Esophagus mucosa (tissue), 1 donor: ENCODE measurements at regions not wholly inside any gene's neighbourhood (a gene's known extent, or its start where the extent isn't known, plus 50 kb on each side); places are given as distances from the start of the nearest gene placed in this dataset.
A peak's percentile ranks its signal among the peaks of the same experiment; 100 is the strongest.
"Not testable (repeated sequence)": the region's sequence is repeated elsewhere in the genome, so short reads cannot be mapped to it uniquely, and the experiment has no call there.

ENCODE experiments used
- ATAC-seq: fragments of 200-7000 bp; cut with Tn5 transposase; one replicate; pipeline ENCODE4 v1.9.1; 2020
- donor health status: DM: yes; HTN: yes; CAD: no.

DNA sequence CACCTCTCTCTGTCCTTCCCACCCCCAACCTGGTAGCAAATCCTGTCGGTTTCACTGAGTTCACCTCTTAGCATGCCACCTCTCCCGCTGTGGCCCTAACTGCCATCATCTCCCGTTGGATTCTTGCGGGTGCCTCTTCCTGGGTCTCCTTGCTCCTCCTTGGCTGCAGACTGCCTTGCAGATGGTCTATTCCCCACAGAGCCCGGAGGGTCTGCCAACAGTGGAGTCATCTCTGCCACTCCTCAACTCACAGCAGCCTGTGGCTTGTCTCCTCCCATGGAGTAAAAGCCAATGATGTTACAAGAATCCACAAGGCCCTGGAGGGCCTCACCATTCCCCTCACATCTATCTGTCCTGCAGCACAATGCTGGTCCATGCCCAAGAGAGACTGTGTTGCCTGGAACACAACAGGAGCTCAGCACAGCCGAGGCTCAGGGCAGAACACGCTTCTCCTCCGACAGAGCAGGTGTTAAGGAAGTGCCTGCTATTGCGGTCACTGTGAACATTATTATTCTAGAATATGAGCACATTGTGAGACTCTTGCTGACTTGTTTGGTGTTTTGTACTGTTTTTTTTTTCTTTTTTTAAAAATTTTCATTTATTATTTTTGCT, 241.8 kb upstream of the SULF2 start:
- ATAC-seq: no peak

DNA sequence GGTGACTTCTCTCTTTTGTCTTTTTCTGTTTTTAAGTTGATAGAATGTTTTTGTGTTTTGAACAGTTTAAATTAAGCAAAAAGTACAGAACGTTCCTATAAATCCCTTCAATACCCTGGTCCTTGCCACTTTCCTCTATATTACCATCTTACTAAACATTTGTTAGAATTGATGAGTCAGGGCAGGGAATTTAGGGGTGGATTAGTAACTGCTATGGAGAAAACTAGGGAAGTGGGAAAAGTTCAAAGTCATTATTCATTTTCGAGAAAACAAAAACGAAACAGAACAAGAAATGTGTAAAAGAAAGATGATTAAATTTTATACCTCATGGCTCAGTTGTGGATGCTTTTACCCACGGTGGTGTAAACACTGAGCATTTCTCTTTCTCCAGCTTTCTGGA, 240.4 kb upstream of the SULF2 start:
- ATAC-seq: peak; percentile 39

DNA sequence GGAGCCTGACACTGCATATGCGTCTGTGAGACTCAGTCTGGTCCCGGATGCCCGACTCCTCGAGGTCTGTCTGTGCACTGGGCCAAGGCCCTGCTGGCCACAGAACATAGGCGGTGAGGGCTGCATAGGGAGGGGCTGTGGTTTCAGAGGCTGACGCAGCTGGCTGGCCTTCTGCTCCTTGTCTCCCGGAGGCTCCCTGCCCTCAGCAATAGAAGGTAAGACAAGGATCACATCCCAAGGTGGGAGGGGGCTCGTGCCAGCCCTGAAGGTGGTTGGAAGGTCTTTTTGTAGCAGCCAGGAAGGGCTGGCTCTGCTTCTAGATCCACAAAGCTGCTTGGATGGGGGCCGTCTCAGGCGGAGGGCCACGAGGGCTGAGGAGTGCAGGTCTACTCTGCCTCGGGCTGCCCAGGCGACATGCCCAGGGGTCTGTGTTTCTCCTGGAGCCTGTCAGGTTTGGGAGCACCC, 239.8 kb upstream of the SULF2 start:
- peak; percentile 65 for ATAC-seq

DNA sequence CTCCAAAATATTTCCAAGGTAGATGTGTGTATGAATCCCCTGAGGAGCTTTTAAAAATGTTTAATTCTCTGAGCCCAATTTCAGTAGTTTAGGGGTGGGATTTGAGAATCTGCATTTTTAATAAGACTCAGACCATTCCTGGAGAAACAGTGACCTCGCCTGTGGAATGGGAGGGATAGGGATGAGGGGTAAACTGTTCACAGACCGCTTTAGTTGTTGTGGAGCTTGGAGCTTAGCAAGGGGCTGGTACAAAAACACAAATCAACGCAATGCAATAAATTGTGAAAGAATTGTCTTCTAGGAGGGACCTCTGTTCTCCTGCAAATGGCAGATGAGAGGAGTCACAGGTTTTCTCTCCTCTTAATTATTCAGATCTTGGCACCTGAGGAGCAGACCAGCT, 239.3 kb upstream of the SULF2 start:
- ATAC-seq: no peak

DNA sequence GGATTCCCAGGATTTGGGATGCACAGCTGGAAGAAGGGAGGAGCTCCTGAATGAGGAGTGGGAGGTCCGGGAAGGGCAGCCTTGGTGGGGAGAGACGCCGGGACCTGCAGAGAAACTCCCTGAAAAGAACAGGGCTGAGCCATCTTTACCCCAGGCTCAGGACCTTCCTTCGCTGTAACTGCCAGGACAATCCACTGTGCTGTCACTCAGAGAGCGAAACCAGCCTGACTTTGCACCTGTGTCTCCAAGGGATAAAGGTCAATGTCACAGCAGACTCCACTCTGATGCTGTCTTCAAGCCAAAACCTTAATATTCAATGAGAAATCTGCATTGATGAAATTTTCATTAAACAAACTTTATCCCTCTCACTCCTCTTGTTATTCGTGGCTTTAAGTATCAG, 235.4 kb upstream of the SULF2 start:
- not testable (repeated sequence) for ATAC-seq

DNA sequence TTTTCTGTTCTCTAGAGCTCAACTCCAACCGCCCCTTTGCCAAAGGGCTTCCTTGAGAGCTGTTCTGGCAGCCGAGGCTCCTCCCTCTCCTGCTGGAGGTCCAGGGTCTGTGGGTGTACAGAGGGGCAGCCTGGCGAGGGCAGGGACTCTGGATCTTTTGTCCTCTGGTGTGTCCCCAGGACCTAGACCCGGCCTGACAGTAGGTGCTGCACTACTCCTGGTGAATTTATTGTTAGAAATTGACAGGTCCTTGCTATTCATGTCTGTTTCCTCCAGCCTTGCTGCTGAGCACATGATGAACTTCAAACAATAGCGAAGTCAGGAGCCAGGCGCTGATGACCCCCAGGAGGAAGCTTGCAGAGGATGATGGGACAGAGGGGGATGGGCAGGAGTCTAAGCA, 234.7 kb upstream of the SULF2 start:
- ATAC-seq: no peak

DNA sequence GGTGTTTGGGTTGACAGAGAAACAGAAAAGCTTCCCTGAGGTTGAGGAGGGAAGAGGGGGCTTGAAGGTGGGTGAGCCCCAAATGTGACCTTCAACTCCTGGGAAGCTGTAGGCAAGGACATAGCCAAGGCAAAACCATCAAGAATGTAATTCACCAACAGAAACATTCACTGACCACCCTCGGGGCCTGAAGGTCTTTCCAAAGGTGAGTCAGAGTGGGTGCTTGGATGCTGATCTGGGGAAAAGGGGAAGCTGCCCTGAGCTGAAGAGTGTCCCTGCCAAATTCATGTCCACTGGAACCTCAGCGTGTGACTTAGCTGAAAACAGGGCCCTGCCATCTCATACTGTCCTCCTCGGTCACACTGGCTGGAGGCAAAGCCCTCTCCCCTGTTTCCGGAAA, 234.2 kb upstream of the SULF2 start:
- no peak for ATAC-seq

DNA sequence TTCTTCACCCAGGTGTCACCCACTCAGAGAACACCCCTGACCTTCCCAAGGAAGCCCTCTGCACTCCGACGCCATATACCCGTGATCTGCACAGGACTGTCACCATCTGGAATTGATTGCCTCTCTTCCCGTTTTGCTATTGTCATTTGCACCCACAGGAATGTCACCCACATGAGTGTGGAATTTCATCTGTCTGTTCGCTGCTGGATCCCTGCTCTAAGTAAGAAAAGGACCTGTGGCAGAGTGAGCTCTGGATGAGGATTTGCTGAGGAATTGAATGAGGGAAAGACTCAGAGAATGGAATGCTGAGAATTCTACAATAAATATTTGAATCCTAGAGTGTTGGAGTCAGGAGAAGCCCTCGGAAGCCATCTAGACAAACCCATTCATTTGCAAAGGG, 233.6 kb upstream of the SULF2 start:
- ATAC-seq: not testable (repeated sequence)

DNA sequence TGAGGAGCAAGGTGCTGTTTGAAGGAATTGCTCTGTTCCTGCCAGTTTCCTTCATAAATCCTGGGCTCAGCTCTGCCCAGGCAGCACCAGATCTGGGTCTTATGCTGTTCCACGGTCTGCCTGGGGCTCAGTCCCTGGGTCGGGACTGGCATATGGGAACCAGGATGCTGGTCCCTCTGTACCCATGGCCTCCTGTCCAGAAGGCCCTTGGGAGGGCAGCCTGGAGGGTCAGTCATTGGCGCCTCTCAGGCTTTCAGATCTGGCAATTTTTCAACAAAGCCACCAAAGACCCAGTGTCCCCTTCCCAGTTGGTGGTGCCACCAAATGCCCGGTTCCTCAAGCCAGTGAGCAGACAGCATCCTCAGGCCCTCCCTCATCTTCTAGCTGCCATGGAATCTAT, 232.7 kb upstream of the SULF2 start:
- no peak for ATAC-seq

DNA sequence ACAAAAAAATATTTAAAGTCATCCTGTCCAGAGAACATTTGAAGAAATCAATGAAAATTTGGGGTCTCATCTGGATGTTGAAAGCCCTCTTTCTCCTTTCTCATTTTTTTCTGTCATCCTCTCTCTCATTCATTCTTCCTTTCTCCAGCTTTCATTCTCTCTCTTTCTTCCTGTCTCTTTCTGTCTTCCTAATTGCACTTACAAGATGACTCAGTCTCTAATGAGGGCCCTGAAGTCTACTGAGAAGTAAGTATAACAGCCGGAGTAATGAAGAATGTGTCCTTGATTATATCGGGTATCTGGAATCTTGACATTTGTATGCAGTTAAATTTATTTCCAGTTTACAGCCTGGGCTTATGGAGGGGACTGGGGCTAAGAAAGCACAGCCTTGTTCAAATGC, 232.2 kb upstream of the SULF2 start:
- ATAC-seq: no peak

DNA sequence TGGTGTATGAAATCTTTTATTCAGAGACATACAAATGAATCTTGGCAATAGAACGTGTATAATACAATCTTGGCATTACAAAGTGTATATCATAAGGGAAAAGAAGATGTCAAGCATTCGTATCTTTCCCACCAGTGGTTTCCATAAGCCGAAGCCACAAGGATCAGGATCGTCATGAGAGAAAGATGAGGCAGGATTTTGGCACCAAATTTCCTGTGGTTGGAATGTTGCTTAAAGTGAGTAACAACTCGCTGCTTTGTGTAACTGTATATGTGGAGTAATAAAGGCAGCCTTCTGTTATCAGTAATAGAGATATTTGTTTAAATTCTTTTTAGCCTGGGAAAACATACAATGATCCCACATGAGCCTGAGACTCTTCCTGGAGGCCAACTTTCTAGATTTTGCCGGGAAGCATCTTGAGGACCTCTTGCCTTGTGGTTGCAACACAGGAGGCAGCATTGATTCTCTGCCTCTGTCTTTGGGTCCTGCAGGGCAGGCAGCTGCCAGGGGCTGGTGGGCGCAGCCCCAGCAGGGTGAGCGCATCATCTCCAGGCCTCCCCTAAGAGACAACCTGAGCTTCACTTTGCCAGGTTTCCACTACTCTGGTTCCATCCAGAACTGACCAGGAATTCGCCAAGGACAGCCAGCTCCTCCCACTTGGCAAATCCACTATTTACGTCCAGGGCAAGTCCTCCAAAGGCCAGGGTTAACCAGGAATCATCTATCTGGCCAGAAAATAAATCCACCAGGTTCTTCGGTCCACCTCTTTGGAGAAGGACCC, 230.9 kb upstream of the SULF2 start:
- ATAC-seq: no peak

DNA sequence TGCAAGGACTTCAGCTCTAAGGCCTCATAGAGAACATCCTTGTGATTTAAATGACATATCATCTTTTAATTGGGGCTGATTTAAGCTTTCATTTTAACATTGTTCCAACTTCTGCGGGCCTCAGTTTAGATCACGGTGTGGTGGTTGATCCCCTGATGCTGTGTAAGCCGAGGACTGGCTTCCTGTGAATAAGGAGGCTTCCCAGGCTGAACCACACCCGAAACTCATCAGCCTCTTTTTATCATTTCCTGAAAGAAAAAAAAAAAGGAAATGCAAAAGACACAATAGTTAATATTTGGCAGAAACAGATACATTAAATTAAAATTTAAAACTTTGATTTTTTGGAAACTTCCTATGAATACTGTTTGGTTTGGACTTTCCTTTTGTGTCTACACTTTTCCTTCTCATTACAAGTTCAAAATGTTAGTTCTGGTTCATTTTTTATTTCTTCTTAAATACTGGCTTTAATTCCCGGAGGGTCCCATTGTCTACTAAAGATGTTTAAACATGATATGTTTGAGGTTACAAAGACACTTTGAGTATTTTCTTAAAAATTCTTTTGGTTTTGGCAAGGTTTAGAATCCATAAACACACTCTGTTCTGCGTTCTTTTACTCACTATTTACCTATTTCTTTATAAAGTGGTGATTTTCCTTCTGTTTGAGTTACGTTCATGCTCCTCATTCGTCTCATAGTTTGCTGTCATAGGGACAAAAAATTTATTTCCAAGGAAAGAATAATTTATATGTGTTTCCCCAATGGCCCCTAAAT, 230.0 kb upstream of the SULF2 start:
- ATAC-seq: no peak

DNA sequence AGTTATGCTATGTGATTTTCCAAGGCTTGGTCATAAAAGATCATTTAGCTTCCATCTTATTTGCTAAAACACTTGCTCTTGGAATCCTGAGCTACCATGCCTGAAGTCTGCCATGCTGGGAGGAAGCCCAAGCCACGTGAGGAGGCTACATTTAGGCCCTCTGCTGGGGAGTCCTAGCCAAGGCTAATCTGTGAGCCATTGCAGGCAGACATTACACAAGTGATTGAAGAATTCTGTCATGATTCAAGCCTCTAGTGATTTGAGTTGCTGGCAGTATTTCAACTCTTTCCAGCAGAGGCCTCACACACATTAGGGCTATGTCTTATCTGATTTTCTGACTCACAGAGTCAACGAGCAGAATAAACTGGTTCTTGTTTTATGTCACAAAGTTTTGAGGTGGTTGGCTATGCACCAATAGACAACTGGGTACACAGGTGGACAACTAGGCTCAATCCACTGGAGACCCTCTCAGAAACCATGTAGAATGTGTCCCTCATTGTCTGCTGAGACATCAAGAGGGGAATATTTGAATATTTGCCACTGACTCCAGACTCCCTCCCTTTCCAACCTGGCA, 227.2 kb upstream of the SULF2 start:
- ATAC-seq: peak; percentile 17

DNA sequence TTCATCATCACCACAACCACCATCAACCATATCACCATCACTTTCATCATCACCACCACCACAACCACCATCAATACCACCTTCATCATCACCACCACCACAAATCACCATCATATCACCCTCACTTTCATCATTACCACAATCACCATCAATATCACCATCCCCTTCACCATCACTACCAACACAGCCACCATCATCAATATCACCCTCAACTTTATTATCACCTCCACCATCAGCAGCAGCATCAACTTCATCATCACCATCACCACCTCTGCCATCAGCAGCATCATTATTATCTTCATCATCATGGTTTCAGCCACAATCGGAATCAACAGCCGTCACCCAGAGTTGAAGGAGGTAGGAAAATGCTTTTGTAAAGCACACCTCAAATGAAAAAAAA, 225.7 kb upstream of the SULF2 start:
- no peak for ATAC-seq

DNA sequence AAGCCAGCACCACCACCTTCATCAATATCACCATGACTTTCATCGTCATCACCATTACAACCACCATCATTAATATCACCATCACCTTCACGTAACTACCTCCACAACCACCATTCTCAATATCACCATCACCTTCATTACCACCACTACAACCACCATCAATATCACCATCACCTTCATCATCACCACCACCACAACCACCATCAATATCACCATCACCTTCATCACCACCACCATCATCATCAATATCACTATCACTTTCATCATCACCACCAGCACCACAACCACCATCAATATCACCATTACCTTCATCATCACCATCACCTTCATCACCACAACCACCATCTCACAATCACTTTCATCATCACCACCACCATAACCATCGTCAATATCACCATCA, 225.3 kb upstream of the SULF2 start:
- ATAC-seq: no peak

DNA sequence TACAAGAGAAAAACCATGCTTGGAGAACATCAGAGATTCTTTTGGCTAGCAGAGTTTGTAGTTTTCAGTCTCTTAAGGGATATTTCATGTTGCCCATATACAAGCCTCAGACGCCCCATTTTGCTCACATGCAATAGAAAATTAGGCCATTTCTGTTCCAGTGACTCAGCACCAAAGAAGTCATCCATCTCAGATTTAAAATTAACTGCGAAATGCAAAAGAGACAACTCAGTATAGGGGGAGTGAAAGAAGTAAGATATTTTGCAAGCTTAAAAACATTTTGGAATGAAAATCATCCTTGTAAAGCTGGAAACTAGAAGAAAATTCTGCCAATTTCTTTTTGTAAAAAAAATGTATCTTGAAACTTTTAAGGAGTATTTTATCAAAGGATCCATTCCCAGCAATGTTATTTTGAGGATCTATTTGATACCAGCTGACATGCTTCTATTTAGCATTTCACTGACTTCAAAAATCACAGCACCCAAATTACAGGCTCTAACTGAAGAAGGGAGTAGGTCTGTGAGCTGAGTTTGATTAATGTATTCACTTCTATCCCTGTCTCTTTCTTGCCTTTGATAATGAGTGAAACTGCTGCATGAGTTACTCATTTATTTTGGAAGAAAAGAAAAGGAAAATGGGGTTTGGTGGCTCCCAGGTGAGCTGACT, 223.7 kb upstream of the SULF2 start:
- ATAC-seq: no peak

DNA sequence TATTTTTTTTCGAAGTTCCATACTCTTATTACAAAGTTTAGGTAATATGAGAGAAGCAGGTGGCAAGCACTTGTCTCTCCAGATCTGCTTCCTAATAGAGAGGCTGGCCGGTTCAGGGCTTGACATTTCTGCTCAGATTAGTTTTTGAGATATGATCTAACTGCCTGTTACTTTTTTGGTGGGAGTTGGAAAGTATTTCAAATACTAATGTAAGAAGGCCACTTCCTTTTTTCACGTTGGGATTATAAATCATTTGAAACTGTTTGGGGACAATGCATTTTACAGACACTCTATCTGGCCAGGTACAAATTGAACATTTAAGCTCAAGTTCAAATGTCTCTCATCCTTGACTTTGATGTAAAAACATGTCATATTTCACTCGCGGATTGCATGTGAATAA, 222.1 kb upstream of the SULF2 start:
- no peak for ATAC-seq

DNA sequence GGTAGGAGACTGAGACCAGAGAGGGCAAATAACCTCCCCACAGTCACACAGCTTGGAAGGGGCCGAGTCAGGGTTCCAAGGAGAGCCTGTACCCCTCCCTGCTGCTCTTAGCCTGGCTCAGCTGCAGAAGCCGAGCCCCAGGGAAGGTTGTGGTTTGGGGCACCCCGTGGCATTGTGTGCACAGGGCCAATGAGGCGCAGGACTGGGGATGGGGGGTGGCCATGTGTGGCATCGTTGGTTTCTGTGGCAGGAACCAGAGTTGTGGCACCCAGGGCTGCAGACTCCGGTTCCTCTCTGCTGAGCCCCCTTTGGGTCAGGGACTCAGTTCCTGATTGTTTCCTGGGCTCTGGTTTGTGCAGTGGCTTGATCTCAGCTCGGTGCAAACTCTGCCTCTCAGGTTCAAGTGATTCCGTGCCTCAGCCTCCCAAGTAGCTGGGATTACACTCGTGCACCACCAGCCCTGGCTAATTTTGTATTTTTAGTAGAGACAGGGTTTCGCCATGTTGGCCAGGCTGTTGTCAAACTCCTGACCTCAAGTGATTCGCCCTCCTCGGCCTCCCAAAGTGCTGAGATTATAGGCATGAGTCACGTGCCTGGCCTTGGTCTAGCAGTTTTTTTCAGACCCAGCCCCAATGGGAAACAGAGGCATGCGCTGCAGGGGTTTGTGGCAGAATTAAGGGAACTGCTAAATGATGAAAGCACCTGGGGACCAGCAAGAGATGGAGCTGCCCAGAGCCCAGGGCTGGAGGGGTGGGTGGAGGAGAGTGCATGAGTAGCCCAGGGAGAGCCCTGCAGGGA, 221.0 kb upstream of the SULF2 start:
- peak; percentile 41 for ATAC-seq

DNA sequence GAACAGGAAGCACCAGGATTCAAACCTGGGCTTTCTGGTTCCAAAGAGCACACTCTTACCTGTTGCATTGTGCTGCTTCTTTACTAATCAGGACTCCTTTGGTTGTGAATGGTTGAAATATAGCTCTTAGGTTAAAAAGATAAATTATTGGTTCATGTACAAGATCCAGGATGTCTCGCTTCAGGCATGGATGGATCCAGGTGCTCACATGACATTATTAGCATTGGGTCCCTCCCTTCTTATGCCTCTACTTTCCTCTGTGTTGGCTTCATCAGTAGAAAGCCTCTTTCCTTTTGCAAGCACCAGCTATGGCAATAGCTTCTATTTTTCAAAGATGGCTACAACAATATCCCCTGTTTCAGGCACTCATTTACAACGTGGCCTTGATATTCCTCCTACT, 217.7 kb upstream of the SULF2 start:
- no peak for ATAC-seq

DNA sequence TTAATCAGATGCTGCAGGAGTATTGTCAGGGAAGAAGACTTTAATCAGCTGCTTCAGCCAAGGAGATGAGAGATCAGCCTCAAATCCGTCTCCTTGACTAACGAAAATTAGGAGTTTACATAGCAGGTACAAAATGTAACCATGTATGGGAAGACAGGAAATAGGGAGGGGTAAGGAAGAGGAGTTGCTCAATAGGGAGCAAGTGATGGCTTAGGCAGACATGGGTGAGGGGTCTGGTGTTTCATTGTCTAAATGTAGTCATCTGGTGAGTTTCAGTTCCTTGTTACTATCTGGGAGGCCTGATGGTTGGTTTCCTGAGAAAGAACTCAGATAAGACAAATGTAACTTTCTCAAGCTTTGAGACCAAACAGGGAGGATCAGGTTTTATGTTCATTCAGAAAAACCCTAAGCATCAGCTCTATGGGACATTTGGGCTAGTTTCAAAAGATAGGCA, 217.3 kb upstream of the SULF2 start:
- ATAC-seq: no peak

DNA sequence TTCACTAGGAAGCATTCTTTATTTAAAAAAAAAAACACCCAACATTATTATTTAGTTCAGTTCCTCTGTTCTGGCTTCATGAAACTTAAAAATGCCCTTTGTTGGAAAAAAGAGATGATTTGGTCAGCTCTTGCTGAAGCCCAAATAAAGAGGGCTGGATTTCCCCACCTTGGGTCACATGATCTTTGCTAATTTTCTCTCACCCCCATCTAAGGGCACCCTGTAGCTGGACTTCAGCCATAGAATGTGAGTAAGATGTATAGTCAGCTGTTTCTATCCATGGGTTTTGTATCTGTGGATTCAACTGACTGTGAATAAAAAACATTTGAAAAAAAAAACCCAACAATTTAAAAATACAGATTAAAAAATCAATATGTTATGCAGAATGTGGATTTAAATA, 213.9 kb upstream of the SULF2 start:
- ATAC-seq: no peak

DNA sequence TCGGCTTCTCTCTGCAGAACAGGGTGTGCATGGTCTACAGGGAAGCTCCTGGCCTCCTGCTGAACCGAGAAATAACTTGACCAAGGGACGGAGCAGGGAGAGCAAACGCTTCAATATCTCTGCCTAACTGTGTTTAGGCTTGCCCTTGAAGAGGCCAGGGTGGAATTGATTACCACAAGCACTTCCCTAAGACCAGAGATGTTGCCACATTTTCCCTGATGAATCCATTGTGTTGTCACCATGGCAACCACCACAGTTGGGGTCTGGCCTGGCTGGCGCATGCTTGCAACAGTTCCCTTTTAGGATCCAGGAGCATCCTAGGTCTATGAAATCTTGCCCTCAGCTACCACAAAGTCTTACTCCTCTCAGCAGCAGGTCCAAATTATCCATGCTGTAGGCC, 213.5 kb upstream of the SULF2 start:
- ATAC-seq: no peak
